ENCODE measurements at regions not wholly inside any gene's neighbourhood (a gene's known extent, or its start where the extent isn't known, plus 50 kb on each side); places are given as distances from the start of the nearest gene placed in this dataset.

- H3K9me3 ChIP-seq (ENCODE audit: control insufficient read depth, insufficient read depth, low read length): no peaks in the 10 kb centered on the region
- H3K79me2 ChIP-seq (ENCODE audit: control insufficient read depth, low read length): no peaks in the 10 kb centered on the region
- H3K27me3 ChIP-seq (ENCODE audit: control insufficient read depth, low read length): no peaks in the 10 kb centered on the region
- H3K4me2 ChIP-seq (ENCODE audit: low read length): no peak overlapping the region
- no peaks in the 10 kb centered on the region for H3K9me2 ChIP-seq (replicated peaks; ENCODE audit: control insufficient read depth, low read length)
- H4K20me1 ChIP-seq (ENCODE audit: control insufficient read depth, insufficient read depth, low read depth, low read length): no peaks in the 10 kb centered on the region
- H3K27ac ChIP-seq (ENCODE audit: low read depth, low read length): no peak overlapping the region
- no peaks in the 10 kb centered on the region for H3F3A ChIP-seq (ENCODE audit: control insufficient read depth, insufficient read depth)
- no peaks in the 10 kb centered on the region for H3K36me3 ChIP-seq (ENCODE audit: control insufficient read depth, low read length)
- no peak overlapping the region for H3K4me3 ChIP-seq (ENCODE audit: low read length)
- TF ChIP-seq EZH2phosphoT487 (IDR thresholded peaks at IDR 0.05; ENCODE audit: borderline replicate concordance, low read length): no peak
- no peak for TF ChIP-seq CTCF (IDR thresholded peaks at IDR 0.05; ENCODE audit: low read depth, low read length, poor library complexity, severe bottlenecking)
- no peaks in the 10 kb centered on the region for H3K4me1 ChIP-seq (ENCODE audit: control insufficient read depth, low read length)
Observed at GRCh38 chr7:13049946-13050345, 362.5 kb downstream of the ARL4A start.

GRCh38 chr7:13050703-13051102, 363.3 kb downstream of the ARL4A start:
- TF ChIP-seq EZH2phosphoT487 (IDR thresholded peaks at IDR 0.05; ENCODE audit: borderline replicate concordance, low read length) (no peak), CTCF (IDR thresholded peaks at IDR 0.05; ENCODE audit: low read depth, low read length, poor library complexity, severe bottlenecking) (no peak)
- Histone ChIP-seq H3K27ac (ENCODE audit: low read depth, low read length) (no peak overlapping the region), H3K27me3 (ENCODE audit: control insufficient read depth, low read length) (no peaks in the 10 kb centered on the region), H3K4me3 (ENCODE audit: low read length) (no peak overlapping the region), H3K9me2 (replicated peaks; ENCODE audit: control insufficient read depth, low read length) (no peaks in the 10 kb centered on the region), H3F3A (ENCODE audit: control insufficient read depth, insufficient read depth) (no peaks in the 10 kb centered on the region), H3K36me3 (ENCODE audit: control insufficient read depth, low read length) (no peaks in the 10 kb centered on the region), H3K79me2 (ENCODE audit: control insufficient read depth, low read length) (no peaks in the 10 kb centered on the region), H4K20me1 (ENCODE audit: control insufficient read depth, insufficient read depth, low read depth, low read length) (no peaks in the 10 kb centered on the region), H3K9me3 (ENCODE audit: control insufficient read depth, insufficient read depth, low read length) (no peaks in the 10 kb centered on the region), H3K4me1 (ENCODE audit: control insufficient read depth, low read length) (peaks cover 1% of the 10 kb centered on the region), H3K4me2 (ENCODE audit: low read length) (no peak overlapping the region)

- Histone ChIP-seq H3K9me3 (ENCODE audit: control insufficient read depth, insufficient read depth, low read length) (no peaks in the 10 kb centered on the region), H3K27ac (ENCODE audit: low read depth, low read length) (no peak overlapping the region), H3K4me1 (ENCODE audit: control insufficient read depth, low read length) (peaks cover 17% of the 10 kb centered on the region), H3K27me3 (ENCODE audit: control insufficient read depth, low read length) (no peaks in the 10 kb centered on the region), H4K20me1 (ENCODE audit: control insufficient read depth, insufficient read depth, low read depth, low read length) (no peaks in the 10 kb centered on the region), H3K9me2 (replicated peaks; ENCODE audit: control insufficient read depth, low read length) (no peaks in the 10 kb centered on the region), H3F3A (ENCODE audit: control insufficient read depth, insufficient read depth) (no peaks in the 10 kb centered on the region), H3K4me3 (ENCODE audit: low read length) (no peak overlapping the region), H3K36me3 (ENCODE audit: control insufficient read depth, low read length) (no peaks in the 10 kb centered on the region), H3K79me2 (ENCODE audit: control insufficient read depth, low read length) (no peaks in the 10 kb centered on the region), H3K4me2 (ENCODE audit: low read length) (0 out of 2 replicates have a peak overlapping the region, but pooled peaks have one; percentile 4)
- TF ChIP-seq EZH2phosphoT487 (IDR thresholded peaks at IDR 0.05; ENCODE audit: borderline replicate concordance, low read length): no peak
Observed at GRCh38 chr7:13055732-13056368, 368.4 kb downstream of the ARL4A start.

- Histone ChIP-seq H3K79me2 (ENCODE audit: control insufficient read depth, low read length) (no peaks in the 10 kb centered on the region), H3K4me2 (ENCODE audit: low read length) (peak overlapping the region; percentile 24), H3K9me3 (ENCODE audit: control insufficient read depth, insufficient read depth, low read length) (no peaks in the 10 kb centered on the region), H3F3A (ENCODE audit: control insufficient read depth, insufficient read depth) (no peaks in the 10 kb centered on the region), H3K4me1 (ENCODE audit: control insufficient read depth, low read length) (peaks cover 17% of the 10 kb centered on the region), H3K36me3 (ENCODE audit: control insufficient read depth, low read length) (no peaks in the 10 kb centered on the region), H3K9me2 (replicated peaks; ENCODE audit: control insufficient read depth, low read length) (no peaks in the 10 kb centered on the region), H3K27me3 (ENCODE audit: control insufficient read depth, low read length) (no peaks in the 10 kb centered on the region), H3K27ac (ENCODE audit: low read depth, low read length) (no peak overlapping the region), H3K4me3 (ENCODE audit: low read length) (peak overlapping the region; percentile 42), H4K20me1 (ENCODE audit: control insufficient read depth, insufficient read depth, low read depth, low read length) (no peaks in the 10 kb centered on the region)
- TF ChIP-seq EZH2phosphoT487 (IDR thresholded peaks at IDR 0.05; ENCODE audit: borderline replicate concordance, low read length): no peak
- no peak for TF ChIP-seq CTCF (IDR thresholded peaks at IDR 0.05; ENCODE audit: low read depth, low read length, poor library complexity, severe bottlenecking)
Observed at GRCh38 chr7:13057462-13058200, 370.2 kb downstream of the ARL4A start.

Data from DOHH2 (cell line).